ENCODE measurements at regions not wholly inside any gene's neighbourhood (a gene's known extent, or its start where the extent isn't known, plus 50 kb on each side); places are given as distances from the start of the nearest gene placed in this dataset.

- 0 out of 2 replicates have a peak, but pooled peaks cover 9% of the 10 kb centered on the region for H3K4me1 ChIP-seq (ENCODE audit: control insufficient read depth, insufficient read depth, low read length)
- H3K4me3 ChIP-seq (ENCODE audit: low read depth, low read length): no peak overlapping the region
- H3K9ac ChIP-seq (ENCODE audit: low read length): no peak overlapping the region
- H3K36me3 ChIP-seq (ENCODE audit: control insufficient read depth, insufficient read depth, low read length): peaks cover 11% of the 10 kb centered on the region; the same call in 1 of the 2 replicates
- H3K27ac ChIP-seq (ENCODE audit: low read depth, low read length): no peak overlapping the region
- no peaks in the 10 kb centered on the region for H3K27me3 ChIP-seq (ENCODE audit: control insufficient read depth, insufficient read depth, low read length)
- no peaks in the 10 kb centered on the region for H3K9me3 ChIP-seq (ENCODE audit: control insufficient read depth, insufficient read depth, low read depth, low read length)
These were observed 70.6 kb upstream of the NTM start for GRCh38 chr11:131299598-131300438.

- H3K4me3 ChIP-seq (ENCODE audit: low read depth, low read length): no peak overlapping the region
- H3K4me1 ChIP-seq (ENCODE audit: control insufficient read depth, insufficient read depth, low read length): 0 out of 2 replicates have a peak, but pooled peaks cover 9% of the 10 kb centered on the region
- H3K9ac ChIP-seq (ENCODE audit: low read length): no peak overlapping the region
- H3K27ac ChIP-seq (ENCODE audit: low read depth, low read length): no peak overlapping the region
- no peaks in the 10 kb centered on the region for H3K27me3 ChIP-seq (ENCODE audit: control insufficient read depth, insufficient read depth, low read length)
- peaks cover 11% of the 10 kb centered on the region; the same call in 1 of the 2 replicates for H3K36me3 ChIP-seq (ENCODE audit: control insufficient read depth, insufficient read depth, low read length)
- no peaks in the 10 kb centered on the region for H3K9me3 ChIP-seq (ENCODE audit: control insufficient read depth, insufficient read depth, low read depth, low read length)
These were observed 70.0 kb upstream of the NTM start for GRCh38 chr11:131300439-131300717.

- Histone ChIP-seq H3K9me3 (ENCODE audit: control insufficient read depth, insufficient read depth, low read depth, low read length) (no peaks in the 10 kb centered on the region), H3K36me3 (ENCODE audit: control insufficient read depth, insufficient read depth, low read length) (0 out of 2 replicates have a peak, but pooled peaks cover 11% of the 10 kb centered on the region), H3K4me3 (ENCODE audit: low read depth, low read length) (no peak overlapping the region), H3K4me1 (ENCODE audit: control insufficient read depth, insufficient read depth, low read length) (0 out of 2 replicates have a peak, but pooled peaks cover 7% of the 10 kb centered on the region), H3K27ac (ENCODE audit: low read depth, low read length) (no peak overlapping the region), H3K27me3 (ENCODE audit: control insufficient read depth, insufficient read depth, low read length) (no peaks in the 10 kb centered on the region), H3K9ac (ENCODE audit: low read length) (no peak overlapping the region)
These were observed 69.1 kb upstream of the NTM start for GRCh38 chr11:131301306-131301705.

GRCh38 chr11:131302836-131303235 lies 67.6 kb upstream of the NTM start:
- Histone ChIP-seq H3K27me3 (ENCODE audit: control insufficient read depth, insufficient read depth, low read length) (no peaks in the 10 kb centered on the region), H3K27ac (ENCODE audit: low read depth, low read length) (no peak overlapping the region), H3K4me3 (ENCODE audit: low read depth, low read length) (no peak overlapping the region), H3K36me3 (ENCODE audit: control insufficient read depth, insufficient read depth, low read length) (0 out of 2 replicates have a peak, but pooled peaks cover 11% of the 10 kb centered on the region), H3K4me1 (ENCODE audit: control insufficient read depth, insufficient read depth, low read length) (no peaks in the 10 kb centered on the region), H3K9me3 (ENCODE audit: control insufficient read depth, insufficient read depth, low read depth, low read length) (no peaks in the 10 kb centered on the region), H3K9ac (ENCODE audit: low read length) (no peak overlapping the region)

- Histone ChIP-seq H3K27me3 (ENCODE audit: control insufficient read depth, insufficient read depth, low read length) (no peaks in the 10 kb centered on the region), H3K9ac (ENCODE audit: low read length) (no peak overlapping the region), H3K27ac (ENCODE audit: low read depth, low read length) (no peak overlapping the region), H3K4me3 (ENCODE audit: low read depth, low read length) (no peak overlapping the region), H3K9me3 (ENCODE audit: control insufficient read depth, insufficient read depth, low read depth, low read length) (no peaks in the 10 kb centered on the region), H3K4me1 (ENCODE audit: control insufficient read depth, insufficient read depth, low read length) (no peaks in the 10 kb centered on the region), H3K36me3 (ENCODE audit: control insufficient read depth, insufficient read depth, low read length) (0 out of 2 replicates have a peak, but pooled peaks cover 11% of the 10 kb centered on the region)
These were observed 66.8 kb upstream of the NTM start for GRCh38 chr11:131303611-131304119.

- H3K36me3 ChIP-seq (ENCODE audit: control insufficient read depth, insufficient read depth, low read length): 0 out of 2 replicates have a peak, but pooled peaks cover 6% of the 10 kb centered on the region
- no peaks in the 10 kb centered on the region for H3K27me3 ChIP-seq (ENCODE audit: control insufficient read depth, insufficient read depth, low read length)
- H3K27ac ChIP-seq (ENCODE audit: low read depth, low read length): no peak overlapping the region
- no peak overlapping the region for H3K4me3 ChIP-seq (ENCODE audit: low read depth, low read length)
- H3K9ac ChIP-seq (ENCODE audit: low read length): no peak overlapping the region
- no peaks in the 10 kb centered on the region for H3K9me3 ChIP-seq (ENCODE audit: control insufficient read depth, insufficient read depth, low read depth, low read length)
- H3K4me1 ChIP-seq (ENCODE audit: control insufficient read depth, insufficient read depth, low read length): no peaks in the 10 kb centered on the region
These were observed 65.4 kb upstream of the NTM start for GRCh38 chr11:131305005-131305404.

GRCh38 chr11:131307506-131307905 lies 62.9 kb upstream of the NTM start:
- Histone ChIP-seq H3K36me3 (ENCODE audit: control insufficient read depth, insufficient read depth, low read length) (no peaks in the 10 kb centered on the region), H3K4me3 (ENCODE audit: low read depth, low read length) (no peak overlapping the region), H3K9me3 (ENCODE audit: control insufficient read depth, insufficient read depth, low read depth, low read length) (peaks cover 4% of the 10 kb centered on the region; the same call in 1 of the 2 replicates), H3K27ac (ENCODE audit: low read depth, low read length) (no peak overlapping the region), H3K27me3 (ENCODE audit: control insufficient read depth, insufficient read depth, low read length) (no peaks in the 10 kb centered on the region), H3K4me1 (ENCODE audit: control insufficient read depth, insufficient read depth, low read length) (no peaks in the 10 kb centered on the region), H3K9ac (ENCODE audit: low read length) (no peak overlapping the region)

- Histone ChIP-seq H3K27me3 (ENCODE audit: control insufficient read depth, insufficient read depth, low read length) (no peaks in the 10 kb centered on the region), H3K27ac (ENCODE audit: low read depth, low read length) (no peak overlapping the region), H3K36me3 (ENCODE audit: control insufficient read depth, insufficient read depth, low read length) (no peaks in the 10 kb centered on the region), H3K4me3 (ENCODE audit: low read depth, low read length) (no peak overlapping the region), H3K4me1 (ENCODE audit: control insufficient read depth, insufficient read depth, low read length) (no peaks in the 10 kb centered on the region), H3K9ac (ENCODE audit: low read length) (no peak overlapping the region), H3K9me3 (ENCODE audit: control insufficient read depth, insufficient read depth, low read depth, low read length) (peaks cover 4% of the 10 kb centered on the region; the same call in 1 of the 2 replicates)
These were observed 60.6 kb upstream of the NTM start for GRCh38 chr11:131309776-131310175.

GRCh38 chr11:131311776-131312514 lies 58.5 kb upstream of the NTM start:
- no peaks in the 10 kb centered on the region for H3K4me1 ChIP-seq (ENCODE audit: control insufficient read depth, insufficient read depth, low read length)

More at GRCh38 chr11:131311776-131312514, 58.5 kb upstream of the NTM start:
- Histone ChIP-seq H3K9me3 (ENCODE audit: control insufficient read depth, insufficient read depth, low read depth, low read length) (peaks cover 4% of the 10 kb centered on the region; the same call in 1 of the 2 replicates), H3K9ac (ENCODE audit: low read length) (no peak overlapping the region), H3K27ac (ENCODE audit: low read depth, low read length) (no peak overlapping the region), H3K4me3 (ENCODE audit: low read depth, low read length) (no peak overlapping the region), H3K36me3 (ENCODE audit: control insufficient read depth, insufficient read depth, low read length) (no peaks in the 10 kb centered on the region), H3K27me3 (ENCODE audit: control insufficient read depth, insufficient read depth, low read length) (no peaks in the 10 kb centered on the region)
